ENCODE measurements at regions not wholly inside any gene's neighbourhood (a gene's known extent, or its start where the extent isn't known, plus 50 kb on each side); places are given as distances from the start of the nearest gene placed in this dataset.

DNA sequence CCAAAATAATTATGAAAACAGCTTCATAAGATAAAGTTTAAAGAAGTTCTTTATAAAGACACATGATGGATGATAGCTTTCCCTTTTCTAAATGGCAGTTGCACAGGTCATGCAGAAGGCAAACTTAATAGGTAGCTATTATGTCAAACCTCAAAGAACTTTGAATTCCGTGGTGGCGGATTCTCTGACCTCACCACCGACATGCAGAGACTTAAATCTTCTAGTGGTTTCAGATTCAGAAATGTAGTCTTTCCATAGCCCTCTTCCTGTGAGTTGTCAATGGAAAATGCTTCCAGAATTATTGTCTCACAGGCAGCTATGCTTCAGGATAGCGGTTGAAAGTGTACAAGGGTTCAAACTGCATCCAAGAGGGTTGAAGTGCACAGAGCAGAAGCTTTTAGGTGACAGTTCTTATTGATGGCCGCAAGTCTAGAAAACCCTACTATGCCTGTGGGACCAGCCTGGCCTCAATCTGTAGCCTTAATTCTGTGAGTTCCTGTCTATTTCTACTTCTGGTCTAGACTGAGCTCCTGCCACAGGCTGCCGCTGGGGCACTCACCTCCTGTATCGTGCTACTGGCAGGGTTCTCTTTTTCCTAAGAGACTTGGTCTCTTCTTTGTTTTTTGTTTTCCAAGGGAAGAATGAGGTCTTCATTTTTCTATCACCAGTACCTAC lies 117.0 kb upstream of the ERRFI1 start:
- no peak for TF ChIP-seq CTCF (IDR thresholded peaks at IDR 0.05; ENCODE audit: insufficient read depth, low read length, poor library complexity, severe bottlenecking)
- TF ChIP-seq EZH2phosphoT487 (conservative IDR thresholded peaks at IDR 0.05; ENCODE audit: low read length): no peak
